Activated T-cell treated with anti-CD3 and anti-CD28 coated beads for 4 hours (primary cell): ENCODE measurements at regions not wholly inside any gene's neighbourhood (a gene's known extent, or its start where the extent isn't known, plus 50 kb on each side); places are given as distances from the start of the nearest gene placed in this dataset.
"Not testable (repeated sequence)": the region's sequence is repeated elsewhere in the genome, so short reads cannot be mapped to it uniquely, and the experiment has no call there.

Source experiments
- DNase-seq: peaks from one replicate; pipeline ENCODE4 v3.0.0-alpha.2; 2020

DNA sequence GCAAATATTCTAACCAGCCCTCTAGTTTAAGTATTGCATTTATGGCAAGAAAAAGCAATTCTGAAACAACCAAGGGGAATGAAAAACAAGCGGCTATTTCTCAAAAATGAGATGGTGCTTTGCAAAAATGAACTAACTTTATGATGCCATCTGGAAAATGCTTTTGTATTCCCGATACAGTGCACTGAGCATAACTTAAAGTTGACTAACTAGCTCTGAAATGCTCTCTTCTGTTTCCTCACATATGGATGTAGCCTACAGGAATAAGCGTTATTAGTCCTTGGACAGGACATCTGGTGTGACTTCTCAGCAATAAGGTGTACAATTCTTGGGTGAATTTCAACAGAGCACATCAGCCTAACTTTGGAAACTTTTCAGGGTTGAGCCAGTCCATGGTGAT, 228.2 kb upstream of the DDI1 start:
- DNase-seq: no peak

GRCh38 chr11:103811870-103812455, 224.5 kb upstream of the DDI1 start:
- no peak for DNase-seq

- no peak for DNase-seq
Measured at GRCh38 chr11:103812680-103813079, 223.8 kb upstream of the DDI1 start.

DNA sequence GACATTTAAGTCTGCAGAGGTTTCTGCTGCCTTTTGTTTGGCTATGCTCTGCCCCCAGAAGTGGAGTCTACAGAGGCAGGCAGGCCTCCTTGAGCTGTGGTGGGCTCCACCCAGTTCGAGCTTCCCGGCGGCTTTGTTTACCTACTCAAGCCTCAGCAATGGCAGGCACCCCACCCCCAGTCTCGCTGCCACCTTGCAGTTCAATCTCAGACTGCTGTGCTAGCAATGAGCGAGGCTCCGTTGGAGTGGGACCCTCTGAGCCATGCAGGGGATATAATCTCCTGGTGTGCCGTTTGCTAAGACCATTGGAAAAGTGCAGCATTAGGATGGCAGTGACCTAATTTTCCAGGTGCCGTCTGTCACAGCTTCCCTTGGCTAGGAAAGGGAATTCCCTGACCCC, 216.1 kb upstream of the DDI1 start:
- not testable (repeated sequence) for DNase-seq

DNA sequence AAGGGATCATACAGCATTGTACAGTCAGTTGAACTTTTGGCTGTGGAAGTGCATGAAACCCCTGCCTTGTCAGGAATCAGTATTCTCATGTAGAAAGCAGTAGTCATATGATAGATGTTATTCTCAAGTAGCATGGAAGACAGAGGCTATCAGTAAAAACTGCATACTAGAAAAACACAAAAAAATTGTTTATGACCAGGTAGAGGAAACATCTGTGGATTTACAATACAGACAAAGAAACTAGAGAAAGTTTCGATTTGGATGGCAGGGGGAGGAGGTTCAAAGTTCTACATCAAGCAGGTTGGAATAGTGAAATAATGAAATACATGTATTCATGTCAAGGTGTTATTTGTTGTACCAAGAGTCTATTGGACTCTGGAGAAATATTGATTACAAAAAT, 212.3 kb upstream of the DDI1 start:
- no peak for DNase-seq

GRCh38 chr11:103825469-103825868, 211.0 kb upstream of the DDI1 start:
- no peak for DNase-seq

GRCh38 chr11:103826856-103827255, 209.6 kb upstream of the DDI1 start:
- DNase-seq: no peak

GRCh38 chr11:103829596-103829995, 206.8 kb upstream of the DDI1 start:
- DNase-seq: no peak

DNA sequence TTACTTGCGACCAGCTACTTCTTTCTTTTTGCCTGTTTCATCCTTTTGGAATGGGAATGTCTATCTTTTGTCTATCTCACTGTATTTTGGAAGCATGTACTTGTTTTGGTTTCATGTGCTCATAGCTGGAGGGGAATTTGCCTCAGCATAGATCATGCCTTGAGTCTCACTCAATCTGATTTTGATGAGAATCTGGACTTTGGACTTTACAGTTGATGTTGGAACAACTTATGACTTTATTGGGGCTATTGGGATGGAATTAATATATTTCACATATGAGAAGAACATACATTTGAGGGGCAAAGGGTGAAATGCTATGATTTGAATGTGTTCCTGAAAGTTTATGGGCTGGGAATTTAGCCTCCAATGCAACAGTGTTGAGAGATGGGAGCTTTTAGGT, 206.2 kb upstream of the DDI1 start:
- no peak for DNase-seq

GRCh38 chr11:103832762-103833161, 203.7 kb upstream of the DDI1 start:
- no peak for DNase-seq

DNA sequence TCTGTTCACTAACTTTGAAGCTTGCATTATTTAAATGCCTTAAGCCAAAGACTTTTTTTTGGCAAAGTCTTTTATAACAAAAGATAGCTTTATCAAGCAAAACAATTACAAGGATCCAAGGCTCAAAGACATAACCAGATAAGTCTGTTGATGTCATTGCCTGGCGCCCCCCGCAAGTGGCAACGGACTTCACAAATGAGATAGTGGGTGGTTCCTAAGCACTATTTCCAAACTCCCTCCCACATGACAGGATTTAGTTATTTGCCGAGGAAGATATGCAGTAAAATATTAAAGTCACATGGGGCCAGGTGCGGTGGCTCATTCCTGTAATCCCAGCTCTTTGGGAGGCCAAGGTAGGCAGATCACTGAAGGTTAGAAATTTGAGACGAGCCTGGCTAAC, 194.2 kb upstream of the DDI1 start:
- no peak for DNase-seq

DNA sequence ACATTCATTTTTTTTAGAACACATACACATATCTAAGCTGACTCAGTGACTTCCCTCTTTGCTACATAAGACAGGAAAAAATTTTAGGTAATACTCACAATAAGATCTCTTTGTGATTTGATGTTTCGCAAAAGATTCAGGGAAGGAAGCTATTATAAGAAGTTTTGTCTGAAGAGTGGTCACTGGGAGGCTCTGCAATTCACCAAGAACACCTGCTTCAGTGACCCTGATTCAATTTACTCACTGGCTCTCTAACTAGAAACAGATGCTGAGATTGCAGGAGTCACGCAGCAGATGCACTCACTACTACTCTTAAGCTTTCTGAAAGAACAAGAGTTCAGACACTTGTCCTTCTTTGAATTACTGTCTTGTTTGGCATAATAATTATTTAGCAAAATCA, 193.6 kb upstream of the DDI1 start:
- DNase-seq: no peak

- DNase-seq: no peak
Measured at GRCh38 chr11:103844327-103845215, 191.9 kb upstream of the DDI1 start.

DNA sequence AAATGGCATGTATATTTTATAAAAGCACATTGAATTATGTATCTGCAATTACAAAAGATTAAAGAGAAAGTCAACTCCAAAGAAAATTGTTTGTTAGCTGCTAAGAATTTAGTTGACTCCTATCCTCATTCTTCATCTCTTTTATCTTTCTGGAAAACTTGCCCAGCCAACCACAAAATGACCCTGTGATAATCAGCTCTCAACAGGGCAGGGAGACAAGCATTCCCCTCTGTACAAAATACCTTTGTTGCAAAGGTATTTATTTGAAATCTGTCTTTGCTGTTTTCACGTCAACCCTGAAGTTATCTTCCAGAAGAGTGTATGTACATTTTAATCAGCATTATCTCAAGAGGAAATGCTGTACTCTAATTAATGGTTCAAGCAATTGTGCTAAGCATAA, 191.1 kb upstream of the DDI1 start:
- DNase-seq: no peak

DNA sequence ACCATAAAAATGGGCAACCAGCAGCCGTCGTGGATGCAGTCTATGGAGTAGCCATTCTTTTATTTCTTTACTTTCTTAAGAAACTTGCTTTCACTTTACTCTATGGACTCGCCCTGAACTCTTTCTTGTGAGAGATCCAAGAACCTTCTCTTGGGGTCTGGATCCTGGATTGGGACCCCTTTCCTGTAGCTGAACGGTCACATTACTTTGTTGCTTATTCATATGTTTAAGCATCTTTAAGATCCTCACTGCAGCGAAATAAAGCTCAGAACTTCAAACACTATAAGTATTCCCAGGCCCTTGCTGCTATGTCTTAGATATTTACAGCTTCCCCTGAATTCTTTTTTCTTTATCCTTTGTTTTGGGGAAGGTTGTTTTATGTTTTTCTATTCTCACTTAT, 187.8 kb upstream of the DDI1 start:
- no peak for DNase-seq

- DNase-seq: no peak
Measured at GRCh38 chr11:103849366-103849765, 187.1 kb upstream of the DDI1 start.

DNA sequence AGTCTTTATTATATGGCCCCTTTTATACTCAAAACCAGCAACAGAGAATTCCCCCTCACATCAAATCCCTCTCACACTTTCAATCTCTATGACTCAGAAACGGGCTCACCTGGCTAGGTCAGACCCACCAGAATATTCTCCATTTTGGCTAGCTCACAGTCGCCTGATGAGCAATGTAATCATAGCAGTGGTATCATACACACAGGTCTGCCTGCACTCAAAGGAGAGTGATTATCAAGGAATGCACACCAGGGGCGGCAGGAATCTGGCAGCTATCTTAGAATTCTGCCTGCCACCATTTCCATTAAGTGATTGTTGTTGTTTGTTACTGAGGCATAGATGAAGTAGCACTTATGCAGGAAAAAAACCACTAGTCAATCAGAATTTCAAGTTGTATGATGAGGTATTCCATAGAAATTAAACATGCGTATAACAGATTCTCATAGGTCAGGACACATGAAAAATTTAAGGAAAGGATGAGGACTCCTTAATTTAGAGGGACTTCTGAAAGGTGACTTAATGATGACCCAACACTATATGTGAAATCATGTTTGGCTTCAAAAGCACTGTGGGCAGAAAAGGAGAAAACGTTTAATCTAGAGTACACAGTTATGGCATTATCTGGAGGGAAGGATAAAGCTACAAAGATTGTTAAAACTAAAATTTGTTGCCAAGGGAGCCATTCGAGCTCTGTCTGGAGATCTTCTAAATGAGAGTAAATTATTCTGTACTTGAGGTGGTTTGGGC, 185.8 kb upstream of the DDI1 start:
- no peak for DNase-seq

DNA sequence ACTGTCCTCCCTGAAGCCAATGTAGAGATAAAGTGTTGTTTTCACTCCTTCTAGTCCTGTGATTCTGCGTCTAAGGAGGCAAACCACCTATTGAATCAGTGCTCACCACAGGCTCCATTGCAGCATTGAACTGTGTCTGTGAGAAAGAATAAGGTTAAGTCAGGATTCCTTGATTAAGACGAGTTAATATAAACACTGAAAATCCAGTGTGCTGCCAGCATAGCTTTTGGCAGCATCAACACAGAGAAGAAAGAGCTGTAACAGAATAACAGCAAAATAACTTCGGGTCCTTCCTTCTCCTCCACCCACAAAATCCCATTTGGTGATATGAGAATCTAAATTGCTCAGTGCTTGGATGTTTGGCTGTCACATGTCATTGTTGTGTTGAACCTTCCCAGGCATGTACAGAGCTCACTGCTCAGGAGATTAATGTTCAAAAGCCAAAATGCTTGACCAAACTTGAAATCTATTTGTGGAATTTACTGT, 185.2 kb upstream of the DDI1 start:
- DNase-seq: no peak
